OCI-LY1 (cell line): ENCODE measurements at regions not wholly inside any gene's neighbourhood (a gene's known extent, or its start where the extent isn't known, plus 50 kb on each side); places are given as distances from the start of the nearest gene placed in this dataset.

Experiments
- H2AFZ ChIP-seq: fragments of 200-600 bp; sonication (generic), shearing (Covaris generic); 2 replicates; pipeline ENCODE4 v1.6.0; 2014; ENCODE audit warnings: antibody characterized with exemption, mild to moderate bottlenecking, low read length
- H3F3A ChIP-seq: fragments of 200-600 bp; sonication (generic), shearing (Covaris generic); 2 replicates; pipeline ENCODE4 v1.6.0; 2014; ENCODE audit warnings: mild to moderate bottlenecking, antibody characterized with exemption, low read length, moderate library complexity; ENCODE audit not compliant: insufficient read depth
- H3K27ac ChIP-seq: fragments of 200-600 bp; sonication (generic); 2 replicates; pipeline ENCODE4 v1.5.1; 2014; ENCODE audit warnings: low read length, mixed run types, mild to moderate bottlenecking, low read depth; ENCODE audit not compliant: poor library complexity, severe bottlenecking
- H3K27me3 ChIP-seq: fragments of 200-600 bp; sonication (generic); 2 replicates; pipeline ENCODE4 v1.6.0; 2014; ENCODE audit warnings: antibody characterized with exemption, mild to moderate bottlenecking, low read length, moderate library complexity; ENCODE audit not compliant: insufficient read depth
- H3K36me3 ChIP-seq: fragments of 200-600 bp; sonication (generic); 2 replicates; pipeline ENCODE4 v1.6.1; 2014; ENCODE audit warnings: mild to moderate bottlenecking, antibody characterized with exemption, low read length, moderate library complexity, mixed read lengths; ENCODE audit not compliant: insufficient read depth
- H3K4me1 ChIP-seq: fragments of 200-600 bp; sonication (generic); 2 replicates; pipeline ENCODE4 v1.5.1; 2014; ENCODE audit warnings: mild to moderate bottlenecking, low read length, moderate library complexity; ENCODE audit not compliant: insufficient read depth, severe bottlenecking
- H3K4me2 ChIP-seq: fragments of 200-600 bp; sonication (generic), shearing (Covaris generic); 2 replicates; pipeline ENCODE4 v1.6.1; 2014; ENCODE audit warnings: low read length
- H3K4me3 ChIP-seq: fragments of 200-600 bp; sonication (generic); 2 replicates; pipeline ENCODE4 v1.5.1; 2014; ENCODE audit warnings: low read length, low read depth, mild to moderate bottlenecking, mixed read lengths; ENCODE audit not compliant: poor library complexity, severe bottlenecking
- H3K79me2 ChIP-seq: fragments of 200-600 bp; shearing (Covaris generic); 2 replicates; pipeline ENCODE4 v1.6.1; 2016; ENCODE audit warnings: mixed run types, low read length, mixed read lengths; ENCODE audit not compliant: insufficient read depth
- H3K9ac ChIP-seq: fragments of 200-600 bp; sonication (generic), shearing (Covaris generic); 2 replicates; pipeline ENCODE4 v1.6.1; 2014; ENCODE audit warnings: mild to moderate bottlenecking, low read length, mixed read lengths
- H3K9me2 ChIP-seq: fragments of 200-600 bp; sonication (generic), shearing (Covaris generic); 2 replicates; pipeline ENCODE4 v1.6.1; 2014; ENCODE audit warnings: low read depth, mild to moderate bottlenecking, low read length, mixed read lengths
- H3K9me3 ChIP-seq: fragments of 200-600 bp; shearing (Covaris generic); 2 replicates; pipeline ENCODE4 v1.6.1; 2014; ENCODE audit warnings: low read length, mixed read lengths
- H4K20me1 ChIP-seq: fragments of 200-600 bp; sonication (generic), shearing (Covaris generic); 2 replicates; pipeline ENCODE4 v1.6.0; 2016; ENCODE audit warnings: mild to moderate bottlenecking, low read length; ENCODE audit not compliant: insufficient read depth
- EZH2 ChIP-seq: fragments of 200-600 bp; sonication (generic), shearing (Covaris generic); IDR thresholded peaks from 2 replicates; pipeline ENCODE4 v1.8.0; 2017; ENCODE audit warnings: borderline replicate concordance, mixed run types, mild to moderate bottlenecking, antibody characterized with exemption, low read length, moderate library complexity, mixed read lengths
- TF ChIP-seq, protein P1 (sequence below): fragments of 200-600 bp; sonication (generic), shearing (Covaris generic); IDR thresholded peaks from 2 replicates; pipeline ENCODE4 v1.5.1; 2017; ENCODE audit warnings: mild to moderate bottlenecking, antibody characterized with exemption, low read length, moderate library complexity, mixed read lengths

DNA sequence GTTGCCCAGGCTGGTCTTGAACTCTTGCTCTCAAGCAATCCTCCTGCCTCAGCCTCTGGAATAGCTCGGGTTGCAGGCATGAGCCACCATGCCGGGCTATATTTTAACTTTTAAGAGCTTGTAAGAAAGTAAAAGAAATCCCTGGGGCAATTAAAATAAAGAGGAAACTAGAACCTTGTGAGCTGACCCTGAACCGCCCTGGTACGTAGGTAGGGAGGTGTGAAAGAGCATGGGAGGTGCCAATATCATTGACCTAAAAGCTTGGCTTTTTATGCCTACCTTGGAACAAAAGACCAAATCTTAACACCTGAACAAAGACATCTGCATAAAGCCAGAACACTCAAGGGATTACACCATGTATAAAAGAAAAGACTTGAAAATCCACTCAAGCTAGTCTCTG, 595.1 kb downstream of the SOX6 start:
- TF ChIP-seq, protein P1, sequence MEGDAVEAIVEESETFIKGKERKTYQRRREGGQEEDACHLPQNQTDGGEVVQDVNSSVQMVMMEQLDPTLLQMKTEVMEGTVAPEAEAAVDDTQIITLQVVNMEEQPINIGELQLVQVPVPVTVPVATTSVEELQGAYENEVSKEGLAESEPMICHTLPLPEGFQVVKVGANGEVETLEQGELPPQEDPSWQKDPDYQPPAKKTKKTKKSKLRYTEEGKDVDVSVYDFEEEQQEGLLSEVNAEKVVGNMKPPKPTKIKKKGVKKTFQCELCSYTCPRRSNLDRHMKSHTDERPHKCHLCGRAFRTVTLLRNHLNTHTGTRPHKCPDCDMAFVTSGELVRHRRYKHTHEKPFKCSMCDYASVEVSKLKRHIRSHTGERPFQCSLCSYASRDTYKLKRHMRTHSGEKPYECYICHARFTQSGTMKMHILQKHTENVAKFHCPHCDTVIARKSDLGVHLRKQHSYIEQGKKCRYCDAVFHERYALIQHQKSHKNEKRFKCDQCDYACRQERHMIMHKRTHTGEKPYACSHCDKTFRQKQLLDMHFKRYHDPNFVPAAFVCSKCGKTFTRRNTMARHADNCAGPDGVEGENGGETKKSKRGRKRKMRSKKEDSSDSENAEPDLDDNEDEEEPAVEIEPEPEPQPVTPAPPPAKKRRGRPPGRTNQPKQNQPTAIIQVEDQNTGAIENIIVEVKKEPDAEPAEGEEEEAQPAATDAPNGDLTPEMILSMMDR, result no peak
- no peak for TF ChIP-seq EZH2
- Histone ChIP-seq H3K27me3 (no peaks in the 10 kb centered on the region), H3K9me3 (no peaks in the 10 kb centered on the region), H3K4me1 (no peaks in the 10 kb centered on the region), H3K27ac (no peak overlapping the region), H3F3A (no peaks in the 10 kb centered on the region), H3K9me2 (no peaks in the 10 kb centered on the region), H3K36me3 (no peaks in the 10 kb centered on the region), H2AFZ (no peak overlapping the region), H3K4me3 (no peak overlapping the region), H3K4me2 (no peak overlapping the region), H4K20me1 (no peaks in the 10 kb centered on the region), H3K9ac (no peak overlapping the region), H3K79me2 (no peaks in the 10 kb centered on the region)

DNA sequence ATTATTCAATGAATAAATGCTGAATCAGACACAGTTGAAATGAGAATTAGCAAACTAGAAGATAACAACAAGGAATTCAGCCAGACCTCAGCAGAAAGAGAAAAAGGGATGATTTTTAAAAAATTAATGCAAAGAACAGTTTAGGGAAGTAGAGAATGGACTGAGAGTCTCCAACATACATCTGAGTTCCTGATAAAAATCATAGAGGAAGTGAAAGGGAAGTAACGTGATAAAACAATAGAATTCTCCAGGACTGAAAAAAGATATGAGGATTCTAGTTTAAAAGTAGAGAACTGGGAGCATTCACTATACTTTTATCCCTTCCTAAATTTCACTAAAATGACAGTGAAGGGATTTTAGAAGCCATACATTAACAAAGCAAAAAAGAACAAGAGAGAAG, 592.0 kb downstream of the SOX6 start:
- H3K9me3 ChIP-seq, result no peaks in the 10 kb centered on the region
- no peaks in the 10 kb centered on the region for H3K4me1 ChIP-seq
- H4K20me1 ChIP-seq, result no peaks in the 10 kb centered on the region
- H3K4me2 ChIP-seq, result no peak overlapping the region
- H3K4me3 ChIP-seq, result no peak overlapping the region
- no peaks in the 10 kb centered on the region for H3F3A ChIP-seq
- H3K27ac ChIP-seq, result no peak overlapping the region
- no peak overlapping the region for H3K9ac ChIP-seq
- H3K9me2 ChIP-seq, result no peaks in the 10 kb centered on the region
- H2AFZ ChIP-seq, result no peak overlapping the region
- TF ChIP-seq, protein P1, result no peak
- TF ChIP-seq EZH2, result no peak
- H3K36me3 ChIP-seq, result no peaks in the 10 kb centered on the region
- H3K79me2 ChIP-seq, result no peaks in the 10 kb centered on the region
- H3K27me3 ChIP-seq, result no peaks in the 10 kb centered on the region

DNA sequence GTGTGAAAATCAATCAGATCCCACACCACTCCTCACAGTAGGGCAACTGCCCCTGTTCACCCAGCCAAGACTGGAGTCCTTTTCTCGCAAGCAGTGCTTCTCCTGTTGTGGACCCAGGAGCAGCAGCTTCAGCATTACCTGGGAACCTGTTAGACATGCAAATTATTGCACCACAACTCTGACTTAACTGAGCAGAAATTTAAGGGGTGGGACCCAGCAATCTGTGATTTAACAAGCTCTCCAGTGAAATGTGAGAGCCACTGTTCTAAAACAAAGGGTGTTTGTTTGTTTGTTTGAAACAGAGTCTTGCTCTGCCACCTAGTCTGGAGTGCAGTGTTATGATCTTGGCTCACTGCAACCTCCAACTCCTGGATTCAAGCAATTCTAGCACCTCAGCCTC, 591.4 kb downstream of the SOX6 start:
- H3K9me2 ChIP-seq, result no peaks in the 10 kb centered on the region
- H3K4me3 ChIP-seq, result no peak overlapping the region
- no peaks in the 10 kb centered on the region for H3K27me3 ChIP-seq
- H3K27ac ChIP-seq, result no peak overlapping the region
- no peak overlapping the region for H3K4me2 ChIP-seq
- no peaks in the 10 kb centered on the region for H3K79me2 ChIP-seq
- H4K20me1 ChIP-seq, result no peaks in the 10 kb centered on the region
- H3K36me3 ChIP-seq, result no peaks in the 10 kb centered on the region
- TF ChIP-seq, protein P1, result no peak
- TF ChIP-seq EZH2, result no peak
- no peak overlapping the region for H2AFZ ChIP-seq
- H3F3A ChIP-seq, result no peaks in the 10 kb centered on the region
- H3K4me1 ChIP-seq, result no peaks in the 10 kb centered on the region
- H3K9ac ChIP-seq, result no peak overlapping the region
- H3K9me3 ChIP-seq, result no peaks in the 10 kb centered on the region
